ENCODE measurements at regions not wholly inside any gene's neighbourhood (a gene's known extent, or its start where the extent isn't known, plus 50 kb on each side); places are given as distances from the start of the nearest gene placed in this dataset.

GRCh38 chr18:78612801-78613200, 366.8 kb upstream of the SALL3 start:
- Mint-ChIP-seq H3K36me3 (ENCODE audit: low read depth) (peaks cover 2% of the 10 kb centered on the region), H3K27ac (no peak overlapping the region), H3K27me3 (no peaks in the 10 kb centered on the region), H3K4me3 (no peak overlapping the region), H3K4me1 (no peaks in the 10 kb centered on the region)
- ATAC-seq (no peak), DNase-seq (no peak)
- H3K9me3 ChIP-seq (ENCODE audit: control insufficient read depth, low read length, poor library complexity, severe bottlenecking) = no peaks in the 10 kb centered on the region

GRCh38 chr18:78618726-78619125, 360.9 kb upstream of the SALL3 start:
- DNase-seq = no peak
- no peak overlapping the region for H3K4me3 Mint-ChIP-seq
- H3K36me3 Mint-ChIP-seq (ENCODE audit: low read depth) = no peaks in the 10 kb centered on the region
- H3K27ac Mint-ChIP-seq = no peak overlapping the region
- no peaks in the 10 kb centered on the region for H3K4me1 Mint-ChIP-seq
- H3K27me3 Mint-ChIP-seq = peaks cover 14% of the 10 kb centered on the region
- no peaks in the 10 kb centered on the region for H3K9me3 ChIP-seq (ENCODE audit: control insufficient read depth, low read length, poor library complexity, severe bottlenecking)
- no peak for ATAC-seq

- peaks cover 2% of the 10 kb centered on the region for H3K36me3 Mint-ChIP-seq (ENCODE audit: low read depth)
- no peak overlapping the region for H3K27ac Mint-ChIP-seq
- ATAC-seq (no peak), DNase-seq (no peak)
- no peaks in the 10 kb centered on the region for H3K9me3 ChIP-seq (ENCODE audit: control insufficient read depth, low read length, poor library complexity, severe bottlenecking)
- no peak overlapping the region for H3K4me3 Mint-ChIP-seq
- H3K4me1 Mint-ChIP-seq = peaks cover 6% of the 10 kb centered on the region
- H3K27me3 Mint-ChIP-seq = peaks cover 26% of the 10 kb centered on the region
These were observed 359.8 kb upstream of the SALL3 start for GRCh38 chr18:78619854-78620253.

GRCh38 chr18:78620326-78620725, 359.3 kb upstream of the SALL3 start:
- Mint-ChIP-seq H3K36me3 (ENCODE audit: low read depth) (peaks cover 2% of the 10 kb centered on the region), H3K27ac (no peak overlapping the region), H3K27me3 (peaks cover 29% of the 10 kb centered on the region), H3K4me3 (no peak overlapping the region), H3K4me1 (peaks cover 6% of the 10 kb centered on the region)
- no peaks in the 10 kb centered on the region for H3K9me3 ChIP-seq (ENCODE audit: control insufficient read depth, low read length, poor library complexity, severe bottlenecking)
- no peak for ATAC-seq
- no peak for DNase-seq

GRCh38 chr18:78621141-78621755, 358.4 kb upstream of the SALL3 start:
- no peak for ATAC-seq
- Mint-ChIP-seq H3K4me1 (peaks cover 6% of the 10 kb centered on the region), H3K4me3 (no peak overlapping the region)

GRCh38 chr18:78622251-78622906, 357.2 kb upstream of the SALL3 start:
- Mint-ChIP-seq H3K4me1 (peaks cover 6% of the 10 kb centered on the region), H3K4me3 (no peak overlapping the region), H3K27ac (no peak overlapping the region), H3K36me3 (ENCODE audit: low read depth) (peaks cover 2% of the 10 kb centered on the region), H3K27me3 (peaks cover 44% of the 10 kb centered on the region)
- ATAC-seq = no peak
- DNase-seq = no peak
- H3K9me3 ChIP-seq (ENCODE audit: control insufficient read depth, low read length, poor library complexity, severe bottlenecking) = no peaks in the 10 kb centered on the region

More at GRCh38 chr18:78621141-78621755, 358.4 kb upstream of the SALL3 start:
- DNase-seq = no peak
- H3K9me3 ChIP-seq (ENCODE audit: control insufficient read depth, low read length, poor library complexity, severe bottlenecking) = no peaks in the 10 kb centered on the region
- H3K36me3 Mint-ChIP-seq (ENCODE audit: low read depth) = peaks cover 2% of the 10 kb centered on the region
- peaks cover 37% of the 10 kb centered on the region for H3K27me3 Mint-ChIP-seq
- H3K27ac Mint-ChIP-seq = no peak overlapping the region

- Mint-ChIP-seq H3K27me3 (peaks cover 44% of the 10 kb centered on the region), H3K36me3 (ENCODE audit: low read depth) (peaks cover 2% of the 10 kb centered on the region), H3K4me3 (no peak overlapping the region), H3K4me1 (peaks cover 6% of the 10 kb centered on the region), H3K27ac (no peak overlapping the region)
- no peaks in the 10 kb centered on the region for H3K9me3 ChIP-seq (ENCODE audit: control insufficient read depth, low read length, poor library complexity, severe bottlenecking)
- DNase-seq = no peak
- no peak for ATAC-seq
These were observed 356.6 kb upstream of the SALL3 start for GRCh38 chr18:78622907-78623541.

- Mint-ChIP-seq H3K27ac (no peak overlapping the region), H3K36me3 (ENCODE audit: low read depth) (peaks cover 2% of the 10 kb centered on the region), H3K4me3 (no peak overlapping the region), H3K27me3 (peaks cover 44% of the 10 kb centered on the region), H3K4me1 (peaks cover 6% of the 10 kb centered on the region)
- DNase-seq (no peak), ATAC-seq (no peak)
- no peaks in the 10 kb centered on the region for H3K9me3 ChIP-seq (ENCODE audit: control insufficient read depth, low read length, poor library complexity, severe bottlenecking)
These were observed 354.9 kb upstream of the SALL3 start for GRCh38 chr18:78624646-78625279.

- H3K36me3 Mint-ChIP-seq (ENCODE audit: low read depth) = peaks cover 2% of the 10 kb centered on the region
- H3K9me3 ChIP-seq (ENCODE audit: control insufficient read depth, low read length, poor library complexity, severe bottlenecking) = no peaks in the 10 kb centered on the region
- ATAC-seq (no peak), DNase-seq (no peak)
- no peak overlapping the region for H3K27ac Mint-ChIP-seq
- peaks cover 44% of the 10 kb centered on the region for H3K27me3 Mint-ChIP-seq
- no peak overlapping the region for H3K4me3 Mint-ChIP-seq
- H3K4me1 Mint-ChIP-seq = peaks cover 6% of the 10 kb centered on the region
These were observed 353.8 kb upstream of the SALL3 start for GRCh38 chr18:78625847-78626246.

- Mint-ChIP-seq H3K36me3 (ENCODE audit: low read depth) (peaks cover 2% of the 10 kb centered on the region), H3K27me3 (peaks cover 40% of the 10 kb centered on the region), H3K4me1 (peaks cover 6% of the 10 kb centered on the region), H3K27ac (no peak overlapping the region), H3K4me3 (no peak overlapping the region)
- DNase-seq = no peak
- no peak for ATAC-seq
- no peaks in the 10 kb centered on the region for H3K9me3 ChIP-seq (ENCODE audit: control insufficient read depth, low read length, poor library complexity, severe bottlenecking)
These were observed 351.9 kb upstream of the SALL3 start for GRCh38 chr18:78627551-78628346.

GRCh38 chr18:78629426-78629825, 350.2 kb upstream of the SALL3 start:
- DNase-seq = no peak
- ATAC-seq = no peak
- Mint-ChIP-seq H3K4me3 (no peak overlapping the region), H3K4me1 (peaks cover 8% of the 10 kb centered on the region), H3K27me3 (peaks cover 23% of the 10 kb centered on the region), H3K36me3 (ENCODE audit: low read depth) (no peaks in the 10 kb centered on the region), H3K27ac (no peak overlapping the region)
- no peaks in the 10 kb centered on the region for H3K9me3 ChIP-seq (ENCODE audit: control insufficient read depth, low read length, poor library complexity, severe bottlenecking)

- peaks cover 15% of the 10 kb centered on the region for H3K27me3 Mint-ChIP-seq
- H3K27ac Mint-ChIP-seq = no peak overlapping the region
- no peaks in the 10 kb centered on the region for H3K36me3 Mint-ChIP-seq (ENCODE audit: low read depth)
- no peak overlapping the region for H3K4me3 Mint-ChIP-seq
- ATAC-seq (no peak), DNase-seq (no peak)
- no peaks in the 10 kb centered on the region for H3K9me3 ChIP-seq (ENCODE audit: control insufficient read depth, low read length, poor library complexity, severe bottlenecking)
- peaks cover 4% of the 10 kb centered on the region for H3K4me1 Mint-ChIP-seq
These were observed 349.3 kb upstream of the SALL3 start for GRCh38 chr18:78630356-78630755.

- peaks cover 4% of the 10 kb centered on the region for H3K4me1 Mint-ChIP-seq
- H3K27me3 Mint-ChIP-seq = peaks cover 8% of the 10 kb centered on the region
- H3K27ac Mint-ChIP-seq = no peak overlapping the region
- ATAC-seq (no peak), DNase-seq (no peak)
- no peak overlapping the region for H3K4me3 Mint-ChIP-seq
- H3K9me3 ChIP-seq (ENCODE audit: control insufficient read depth, low read length, poor library complexity, severe bottlenecking) = no peaks in the 10 kb centered on the region
- H3K36me3 Mint-ChIP-seq (ENCODE audit: low read depth) = no peaks in the 10 kb centered on the region
These were observed 348.6 kb upstream of the SALL3 start for GRCh38 chr18:78630981-78631510.

All from T-helper 17 cell (primary cell).